Stomach (tissue), 8 donors: ENCODE measurements at regions not wholly inside any gene's neighbourhood (a gene's known extent, or its start where the extent isn't known, plus 50 kb on each side); places are given as distances from the start of the nearest gene placed in this dataset.

ENCODE experiments used
- DNase-seq, 2 donors: peaks; one replicate each; pipeline versions ENCODE4 v3.0.0 to v3.0.0-alpha.2; 2013 to 2019
- H3K27ac ChIP-seq, 5 donors: fragments of 200-600 bp in 4 of 5; sonication (generic) in 4 of 5; one replicate each; pipeline ENCODE4 v1.5.1; 2013 to 2019; ENCODE audit warnings: mild to moderate bottlenecking in 1 of 5, moderate library complexity in 1 of 5
- H3K27me3 ChIP-seq, 3 donors: fragments of 200-600 bp; sonication (generic); one replicate each; pipeline ENCODE4 v1.5.1; 2017 to 2019; ENCODE audit warnings: mixed run types in 1 of 3
- H3K36me3 ChIP-seq, 4 donors: fragments of 200-600 bp; sonication (generic); 1 replicate in 3 of 4; 2 replicates in 1 of 4; pipeline ENCODE4 v1.5.1; 2016 to 2019
- H3K4me1 ChIP-seq, 4 donors: fragments of 200-600 bp; sonication (generic); one replicate each; pipeline ENCODE4 v1.5.1; 2016 to 2019
- H3K4me3 ChIP-seq, 4 donors: fragments of 200-600 bp; sonication (generic) in 3 of 4; one replicate each; pipeline ENCODE4 v1.5.1; 2016 to 2019; ENCODE audit warnings: mild to moderate bottlenecking in 1 of 4
- H3K9me3 ChIP-seq, 4 donors: fragments of 200-600 bp; sonication (generic); one replicate each; pipeline ENCODE4 v1.5.1; 2016 to 2019
- CTCF ChIP-seq, 7 experiments: fragments of 450-650 bp in 4 of 7; fragments of 200-600 bp in 3 of 7; sonication (generic) in 3 of 7; IDR thresholded peaks; one replicate each; pipeline ENCODE4 v1.5.1; 2016 to 2019; ENCODE audit warnings: antibody characterized with exemption in 7 of 7, control low read depth in 2 of 7, mild to moderate bottlenecking in 1 of 7
- EP300 ChIP-seq: sonication (generic); formaldehyde crosslinking; IDR thresholded peaks from one replicate; pipeline ENCODE4 v1.6.1; 2017; ENCODE audit warnings: antibody characterized with exemption
- POLR2A ChIP-seq, 4 donors: fragments of 450-650 bp; IDR thresholded peaks; one replicate each; pipeline ENCODE4 v1.6.1; 2016; ENCODE audit warnings: antibody characterized with exemption in 4 of 4, control low read depth in 2 of 4, mild to moderate bottlenecking in 1 of 4, moderate library complexity in 1 of 4
- POLR2AphosphoS5 ChIP-seq, 3 donors: sonication (generic); formaldehyde crosslinking; IDR thresholded peaks; one replicate each; pipeline ENCODE4 v1.6.1; 2016; ENCODE audit warnings: antibody characterized with exemption in 3 of 3
- WGBS, 5 donors: extraction: QIAGEN DNeasy Blood & Tissue Kit in 3 of 5; methylation state at CpG; one replicate each; pipeline versions ENCODE4 v1.1.5 to v1.1.7; 2013 to 2018; 5-methylcytosine and 5-hydroxymethylcytosine counted together
- intact Hi-C: fragments of 100-400 bp; cut with DNase I; formaldehyde crosslinking; loops from one replicate; pipeline ENCODE4 v1.15.1; 2023; ENCODE audit warnings: low total_unique reads
- donor health status: healthy with polysubstance abuse.
- donor health status: Bipolar disorder and iron deficiency.
- donor health status: healthy.

- WGBS, 5 donors, result 51 to 81% (median 67%) methylated on average over 3 of the region's 3 CpGs
- Histone ChIP-seq H3K36me3 (no peaks in the 10 kb centered on the region), H3K4me3 (no peak overlapping the region), H3K9me3 (no peaks in the 10 kb centered on the region), H3K27ac (no peak overlapping the region), H3K27me3 (no peaks in the 10 kb centered on the region), H3K4me1 (no peaks in the 10 kb centered on the region)
- no peak for DNase-seq
- TF ChIP-seq POLR2A (IDR thresholded peaks at IDR 0.05) (no peak), POLR2AphosphoS5 (IDR thresholded peaks at IDR 0.05) (no peak), CTCF (IDR thresholded peaks at IDR 0.05) (no peak), EP300 (no peak)
- intact Hi-C loops, result no loop called here
These were observed 370.2 kb downstream of the DUSP10 start for GRCh38 chr1:221371705-221372104.

- intact Hi-C loops, result no loop called here
- Histone ChIP-seq H3K36me3 (no peaks in the 10 kb centered on the region), H3K4me3 (no peak overlapping the region), H3K27me3 (no peaks in the 10 kb centered on the region), H3K4me1 (no peaks in the 10 kb centered on the region), H3K9me3 (no peaks in the 10 kb centered on the region), H3K27ac (no peak overlapping the region)
- WGBS, 5 donors, result 92 to 98% (median 97%) methylated on average over 1 of the region's 1 CpG
- TF ChIP-seq POLR2A (IDR thresholded peaks at IDR 0.05) (no peak), POLR2AphosphoS5 (IDR thresholded peaks at IDR 0.05) (no peak), EP300 (no peak), CTCF (IDR thresholded peaks at IDR 0.05) (no peak)
- no peak for DNase-seq
These were observed 368.1 kb downstream of the DUSP10 start for GRCh38 chr1:221373795-221374194.

GRCh38 chr1:221376286-221376685 is 365.6 kb downstream of the DUSP10 start:
- Histone ChIP-seq H3K27ac (no peak overlapping the region), H3K4me1 (no peaks in the 10 kb centered on the region), H3K36me3 (no peaks in the 10 kb centered on the region), H3K9me3 (no peaks in the 10 kb centered on the region), H3K27me3 (no peaks in the 10 kb centered on the region), H3K4me3 (no peak overlapping the region)
- 71 to 80% (median 76%) methylated on average over 5 of the region's 5 CpGs for WGBS, 5 donors
- no peak for TF ChIP-seq CTCF (IDR thresholded peaks at IDR 0.05)
- TF ChIP-seq POLR2A (IDR thresholded peaks at IDR 0.05), result no peak
- TF ChIP-seq POLR2AphosphoS5 (IDR thresholded peaks at IDR 0.05), result no peak
- TF ChIP-seq EP300, result no peak
- intact Hi-C loops, result no loop called here
- DNase-seq, result peak in 1 of 2 donors; percentile 20

GRCh38 chr1:221381910-221382623 is 359.8 kb downstream of the DUSP10 start:
- Histone ChIP-seq H3K9me3 (no peaks in the 10 kb centered on the region), H3K4me1 (no peaks in the 10 kb centered on the region), H3K36me3 (no peaks in the 10 kb centered on the region), H3K4me3 (no peak overlapping the region), H3K27me3 (no peaks in the 10 kb centered on the region), H3K27ac (no peak overlapping the region)
- DNase-seq, result no peak
- 54 to 81% (median 68%) methylated on average over 3 of the region's 3 CpGs for WGBS, 5 donors
- intact Hi-C loops, result no loop called here
- TF ChIP-seq POLR2AphosphoS5 (IDR thresholded peaks at IDR 0.05) (no peak), EP300 (no peak), POLR2A (IDR thresholded peaks at IDR 0.05) (no peak), CTCF (IDR thresholded peaks at IDR 0.05) (no peak)
